ENCODE measurements at regions not wholly inside any gene's neighbourhood (a gene's known extent, or its start where the extent isn't known, plus 50 kb on each side); places are given as distances from the start of the nearest gene placed in this dataset.

DNA sequence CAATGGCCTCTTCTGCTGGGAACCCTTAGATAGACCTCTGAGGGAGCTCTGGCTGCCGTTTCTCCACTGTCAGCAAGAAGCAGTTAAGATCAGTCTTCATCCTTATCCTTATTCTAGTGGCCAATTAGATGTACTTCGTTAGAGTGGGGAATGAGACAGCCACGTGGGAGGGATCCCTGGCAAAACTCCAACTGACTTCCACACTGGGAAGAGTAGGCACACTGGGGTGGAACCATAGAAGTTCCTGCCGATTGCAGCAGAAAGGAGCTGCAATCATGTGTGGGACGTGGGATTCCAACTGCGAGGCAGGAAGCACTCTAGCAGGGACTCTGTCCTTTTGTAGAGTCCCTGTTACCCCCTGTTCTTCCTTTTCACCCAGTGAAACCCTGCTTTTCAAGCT, 226.3 kb upstream of the RGS17 start:
- no peaks in the 10 kb centered on the region for H3K27me3 Mint-ChIP-seq
- POLR2A ChIA-PET, result no interaction called here
- TF ChIP-seq EZH2 (IDR thresholded peaks at IDR 0.05; ENCODE audit: borderline replicate concordance, insufficient read depth, low read depth, low read length, poor library complexity, severe bottlenecking), result no peak
- TF ChIP-seq, protein P1, sequence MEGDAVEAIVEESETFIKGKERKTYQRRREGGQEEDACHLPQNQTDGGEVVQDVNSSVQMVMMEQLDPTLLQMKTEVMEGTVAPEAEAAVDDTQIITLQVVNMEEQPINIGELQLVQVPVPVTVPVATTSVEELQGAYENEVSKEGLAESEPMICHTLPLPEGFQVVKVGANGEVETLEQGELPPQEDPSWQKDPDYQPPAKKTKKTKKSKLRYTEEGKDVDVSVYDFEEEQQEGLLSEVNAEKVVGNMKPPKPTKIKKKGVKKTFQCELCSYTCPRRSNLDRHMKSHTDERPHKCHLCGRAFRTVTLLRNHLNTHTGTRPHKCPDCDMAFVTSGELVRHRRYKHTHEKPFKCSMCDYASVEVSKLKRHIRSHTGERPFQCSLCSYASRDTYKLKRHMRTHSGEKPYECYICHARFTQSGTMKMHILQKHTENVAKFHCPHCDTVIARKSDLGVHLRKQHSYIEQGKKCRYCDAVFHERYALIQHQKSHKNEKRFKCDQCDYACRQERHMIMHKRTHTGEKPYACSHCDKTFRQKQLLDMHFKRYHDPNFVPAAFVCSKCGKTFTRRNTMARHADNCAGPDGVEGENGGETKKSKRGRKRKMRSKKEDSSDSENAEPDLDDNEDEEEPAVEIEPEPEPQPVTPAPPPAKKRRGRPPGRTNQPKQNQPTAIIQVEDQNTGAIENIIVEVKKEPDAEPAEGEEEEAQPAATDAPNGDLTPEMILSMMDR (IDR thresholded peaks at IDR 0.05), result no peak

DNA sequence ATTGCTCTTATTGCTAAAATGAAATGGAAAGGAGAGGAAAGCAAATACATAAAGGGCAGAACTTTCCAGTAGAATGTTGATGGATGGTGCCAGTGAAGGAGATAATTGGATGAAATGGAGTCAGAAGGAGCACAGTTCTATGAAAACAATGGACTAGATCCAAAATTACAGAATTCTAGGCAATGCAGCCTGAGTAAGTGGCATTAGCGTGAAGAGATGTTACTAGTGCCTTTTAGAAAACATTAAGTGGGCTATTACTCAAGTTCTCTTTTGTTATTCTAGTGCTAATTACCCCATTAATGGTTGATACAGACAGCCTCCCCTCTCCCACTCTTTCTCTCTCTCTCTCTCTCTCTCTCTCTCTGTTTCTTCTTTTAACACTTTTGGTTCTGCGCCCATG, 209.5 kb upstream of the RGS17 start:
- H3K79me2 ChIP-seq (ENCODE audit: control insufficient read depth, insufficient read depth, low read length), result no peaks in the 10 kb centered on the region
- no peak for ATAC-seq (ENCODE audit: low read depth)
- H3K36me3 ChIP-seq (replicated peaks in 1 of 2; ENCODE audit: control extremely low read depth in 1 of 2, control insufficient read depth in 1 of 2, extremely low read depth in 1 of 2, insufficient read depth in 2 of 2, low read length in 1 of 2), result no peaks in the 10 kb centered on the region
- no peak overlapping the region for H3K4me3 ChIP-seq (ENCODE audit: control extremely low read depth in 1 of 5, extremely low read depth in 1 of 5, insufficient read depth in 1 of 5, low read depth in 2 of 5, low read length in 4 of 5)
- no peaks in the 10 kb centered on the region for H3K4me1 ChIP-seq (ENCODE audit: control insufficient read depth in 2 of 2, insufficient read depth in 2 of 2, low read length in 2 of 2)
- H3K9ac ChIP-seq (ENCODE audit: low read length), result no peak overlapping the region
- no peak overlapping the region for H2AFZ ChIP-seq (ENCODE audit: insufficient read depth, low read depth, low read length, poor library complexity, severe bottlenecking)
- H4K20me1 ChIP-seq (ENCODE audit: control insufficient read depth, insufficient read depth, low read length, poor library complexity, severe bottlenecking), result no peaks in the 10 kb centered on the region
- H3K4me2 ChIP-seq (replicated peaks; ENCODE audit: low read depth, low read length, poor library complexity, severe bottlenecking), result no peak overlapping the region
- Mint-ChIP-seq H3K27ac (no peak overlapping the region), H3K9me3 (ENCODE audit: insufficient read depth) (peaks cover 3% of the 10 kb centered on the region), H3K4me1 (no peaks in the 10 kb centered on the region), H3K4me3 (no peak overlapping the region), H3K27me3 (no peaks in the 10 kb centered on the region)
- no peak overlapping the region for H3K27ac ChIP-seq (ENCODE audit: low read length in 2 of 2)
- TF ChIP-seq EZH2 (IDR thresholded peaks at IDR 0.05; ENCODE audit: borderline replicate concordance, insufficient read depth, low read depth, low read length, poor library complexity, severe bottlenecking), result no peak
- TF ChIP-seq, protein P1 (IDR thresholded peaks at IDR 0.05), result no peak
- no peak for DNase-seq
- H3K9me3 ChIP-seq (ENCODE audit: control extremely low read depth in 1 of 3, control insufficient read depth in 2 of 3, insufficient read depth in 1 of 3, low read length in 2 of 3), result no peaks in the 10 kb centered on the region
- ChIA-PET POLR2A (no interaction called here), CTCF (no interaction called here)
- intact Hi-C loops (cut with micrococcal nuclease), result no loop called here
- H3K27me3 ChIP-seq (replicated peaks in 1 of 4; ENCODE audit: control extremely low read depth in 1 of 4, control insufficient read depth in 3 of 4, insufficient read depth in 4 of 4, low read length in 3 of 4), result no peaks in the 10 kb centered on the region
- WGBS (ENCODE audit: insufficient coverage), result no CpG with 5 or more reads among the region's 2 CpGs

More for the DNA sequence above, 226.3 kb upstream of the RGS17 start:
- H3K4me3 ChIP-seq (ENCODE audit: control extremely low read depth in 1 of 5, extremely low read depth in 1 of 5, insufficient read depth in 1 of 5, low read depth in 2 of 5, low read length in 4 of 5), result no peak overlapping the region
- H3K79me2 ChIP-seq (ENCODE audit: control insufficient read depth, insufficient read depth, low read length), result no peaks in the 10 kb centered on the region
- 87% methylated on average over 3 of the region's 6 CpGs for WGBS (ENCODE audit: insufficient coverage)
- H3K4me1 ChIP-seq (ENCODE audit: control insufficient read depth in 2 of 2, insufficient read depth in 2 of 2, low read length in 2 of 2), result no peaks in the 10 kb centered on the region
- no peaks in the 10 kb centered on the region for H3K4me1 Mint-ChIP-seq
- intact Hi-C loops (cut with micrococcal nuclease), result no loop called here
- no peak overlapping the region for H3K4me2 ChIP-seq (replicated peaks; ENCODE audit: low read depth, low read length, poor library complexity, severe bottlenecking)
- CTCF ChIA-PET, result no interaction called here
- H3K27me3 ChIP-seq (replicated peaks in 1 of 4; ENCODE audit: control extremely low read depth in 1 of 4, control insufficient read depth in 3 of 4, insufficient read depth in 4 of 4, low read length in 3 of 4), result no peaks in the 10 kb centered on the region
- H3K36me3 ChIP-seq (replicated peaks in 1 of 2; ENCODE audit: control extremely low read depth in 1 of 2, control insufficient read depth in 1 of 2, extremely low read depth in 1 of 2, insufficient read depth in 2 of 2, low read length in 1 of 2), result no peaks in the 10 kb centered on the region
- H3K27ac Mint-ChIP-seq, result no peak overlapping the region
- H3K9ac ChIP-seq (ENCODE audit: low read length), result no peak overlapping the region
- H3K9me3 Mint-ChIP-seq (ENCODE audit: insufficient read depth), result no peaks in the 10 kb centered on the region
- DNase-seq (no peak), ATAC-seq (ENCODE audit: low read depth) (no peak)
- H3K9me3 ChIP-seq (ENCODE audit: control extremely low read depth in 1 of 3, control insufficient read depth in 2 of 3, insufficient read depth in 1 of 3, low read length in 2 of 3), result no peaks in the 10 kb centered on the region
- no peaks in the 10 kb centered on the region for H4K20me1 ChIP-seq (ENCODE audit: control insufficient read depth, insufficient read depth, low read length, poor library complexity, severe bottlenecking)
- H3K4me3 Mint-ChIP-seq, result no peak overlapping the region
- no peak overlapping the region for H3K27ac ChIP-seq (ENCODE audit: low read length in 2 of 2)
- H2AFZ ChIP-seq (ENCODE audit: insufficient read depth, low read depth, low read length, poor library complexity, severe bottlenecking), result no peak overlapping the region
